NCI-H1105 (cell line): ENCODE measurements at regions not wholly inside any gene's neighbourhood (a gene's known extent, or its start where the extent isn't known, plus 50 kb on each side); places are given as distances from the start of the nearest gene placed in this dataset.

Source experiments
- DNase-seq: peaks from one replicate; lab custom pipeline; 2025; lab: John Stamatoyannopoulos, UW

GRCh38 chr16:66315210-66315825 is 51.2 kb upstream of the CDH5 start:
- DNase-seq, result peak; percentile 63

- DNase-seq, result no peak
These were observed 55.2 kb upstream of the CDH5 start for GRCh38 chr16:66311306-66311705.

GRCh38 chr16:66309215-66309807 is 57.2 kb upstream of the CDH5 start:
- no peak for DNase-seq

- DNase-seq, result no peak
These were observed 58.4 kb upstream of the CDH5 start for GRCh38 chr16:66308096-66308495.

- no peak for DNase-seq
These were observed 59.9 kb upstream of the CDH5 start for GRCh38 chr16:66306366-66307150.

GRCh38 chr16:66304961-66305360 is 61.5 kb upstream of the CDH5 start:
- no peak for DNase-seq

GRCh38 chr16:66304151-66304550 is 62.3 kb upstream of the CDH5 start:
- no peak for DNase-seq

- no peak for DNase-seq
These were observed 66.0 kb upstream of the CDH5 start for GRCh38 chr16:66300501-66300900.

- no peak for DNase-seq
These were observed 66.5 kb upstream of the CDH5 start for GRCh38 chr16:66300037-66300436.

GRCh38 chr16:66299349-66299748 is 67.1 kb upstream of the CDH5 start:
- DNase-seq, result no peak

- no peak for DNase-seq
These were observed 67.8 kb upstream of the CDH5 start for GRCh38 chr16:66298571-66299120.

GRCh38 chr16:66298006-66298405 is 68.5 kb upstream of the CDH5 start:
- no peak for DNase-seq

GRCh38 chr16:66296591-66296990 is 69.9 kb upstream of the CDH5 start:
- no peak for DNase-seq

GRCh38 chr16:66295761-66296546 is 70.5 kb upstream of the CDH5 start:
- no peak for DNase-seq

GRCh38 chr16:66295213-66295612 is 71.3 kb upstream of the CDH5 start:
- DNase-seq, result no peak

- no peak for DNase-seq
These were observed 72.0 kb upstream of the CDH5 start for GRCh38 chr16:66294507-66294906.

GRCh38 chr16:66293932-66294331 is 72.6 kb upstream of the CDH5 start:
- DNase-seq, result no peak

- DNase-seq, result no peak
These were observed 73.2 kb upstream of the CDH5 start for GRCh38 chr16:66293207-66293735.

- DNase-seq, result no peak
These were observed 74.1 kb upstream of the CDH5 start for GRCh38 chr16:66292241-66292935.

GRCh38 chr16:66291833-66292232 is 74.7 kb upstream of the CDH5 start:
- no peak for DNase-seq

- DNase-seq, result no peak
These were observed 76.1 kb upstream of the CDH5 start for GRCh38 chr16:66290431-66290830.
